Endothelial cell of umbilical vein (primary cell): ENCODE measurements at regions not wholly inside any gene's neighbourhood (a gene's known extent, or its start where the extent isn't known, plus 50 kb on each side); places are given as distances from the start of the nearest gene placed in this dataset.

Source experiments
- BruUV-seq: library from RNA; stranded (reverse); fragments of 400-500 nt; replicated peaks from 2 replicates; lab custom pipeline; 2021; lab: Mats Ljungman, UMichigan
- CTCF ChIA-PET: fragments of 300-600, 350-600 bp; sonication (Branson Sonifier 250); formaldehyde crosslinking; loops from one replicate; lab custom pipeline; 2021; ENCODE audit warnings: antibody characterized with exemption, inconsistent platforms; lab: Charles Lee
- POLR2A ChIA-PET: fragments of 300-600, 350-600 bp; sonication (Branson Sonifier 250); formaldehyde crosslinking; loops from one replicate; lab custom pipeline; 2021; ENCODE audit warnings: antibody characterized with exemption, inconsistent platforms; lab: Charles Lee
- DNase-seq: peaks from one replicate; pipeline ENCODE4 v3.0.0-alpha.2; 2011; ENCODE audit warnings: low read depth, low spot score
- FAIRE-seq: peaks from 2 replicates; lab custom pipeline; 2011; peaks lifted over from hg19 to GRCh38; lab: Jason Lieb, UNC
- H2AFZ ChIP-seq: 2 replicates; pipeline ENCODE4 v1.6.0; 2012; ENCODE audit warnings: low read depth, low read length, control low read depth, inconsistent platforms
- H3K27ac ChIP-seq: 2 replicates; pipeline ENCODE4 v1.5.1; 2011; ENCODE audit warnings: low read depth, mild to moderate bottlenecking, control low read depth, low read length, moderate library complexity; ENCODE audit not compliant: insufficient read depth
- H3K27me3 ChIP-seq, 2 experiments: 2 replicates each; pipeline versions ENCODE4 v1.6.0 to v1.6.1; 2011; ENCODE audit warnings: low read length in 2 of 2, mixed read lengths in 1 of 2; ENCODE audit not compliant: control insufficient read depth in 2 of 2, insufficient read depth in 2 of 2
- H3K36me3 ChIP-seq, 2 experiments: 2 replicates in 1 of 2; 3 replicates in 1 of 2; pipeline ENCODE4 v1.5.1; 2011; ENCODE audit warnings: low read length in 2 of 2, mild to moderate bottlenecking in 1 of 2, moderate library complexity in 1 of 2; ENCODE audit not compliant: control insufficient read depth in 2 of 2, insufficient read depth in 2 of 2; ENCODE audit errors: extremely low read depth in 1 of 2
- H3K4me1 ChIP-seq: 3 replicates; pipeline ENCODE4 v1.5.1; 2011; ENCODE audit warnings: mild to moderate bottlenecking, low read length; ENCODE audit not compliant: control insufficient read depth, insufficient read depth; ENCODE audit errors: extremely low read depth
- H3K4me2 ChIP-seq: 2 replicates; pipeline ENCODE4 v1.6.1; 2011; ENCODE audit warnings: low read length, control low read depth, mixed read lengths; ENCODE audit not compliant: insufficient read depth
- H3K4me3 ChIP-seq, 3 experiments: fragments of 200-600 bp in 1 of 3; sonication (generic), shearing (Covaris generic) in 1 of 3; replicated peaks in 1 of 3; 2 replicates each; pipeline ENCODE4 v1.5.1; 2011 to 2016; ENCODE audit warnings: control low read depth in 3 of 3, low read length in 3 of 3, mild to moderate bottlenecking in 2 of 3, inconsistent platforms in 1 of 3, low read depth in 1 of 3, moderate library complexity in 1 of 3; ENCODE audit not compliant: insufficient read depth in 1 of 3
- H3K79me2 ChIP-seq: 2 replicates; pipeline ENCODE4 v1.6.0; 2012; ENCODE audit warnings: low read length, inconsistent platforms; ENCODE audit not compliant: control insufficient read depth, insufficient read depth
- H3K9ac ChIP-seq: replicated peaks from 2 replicates; pipeline ENCODE3; 2011; ENCODE audit warnings: low read length, control low read depth; ENCODE audit not compliant: insufficient read depth; ENCODE audit errors: extremely low read depth
- H3K9me1 ChIP-seq: replicated peaks from 3 replicates; pipeline ENCODE4 v1.6.0; 2011; ENCODE audit warnings: mild to moderate bottlenecking, low read length; ENCODE audit not compliant: control insufficient read depth, insufficient read depth; ENCODE audit errors: extremely low read depth
- H3K9me3 ChIP-seq: replicated peaks from 2 replicates; pipeline ENCODE4 v1.5.1; 2012; ENCODE audit warnings: low read length, inconsistent platforms; ENCODE audit not compliant: control insufficient read depth, insufficient read depth
- H4K20me1 ChIP-seq: replicated peaks from 2 replicates; pipeline ENCODE3; 2011; ENCODE audit warnings: mild to moderate bottlenecking, low read length; ENCODE audit not compliant: control insufficient read depth, insufficient read depth; ENCODE audit errors: extremely low read depth
- EZH2 ChIP-seq: IDR thresholded peaks from 2 replicates; pipeline ENCODE4 v1.6.1; 2012; ENCODE audit warnings: borderline replicate concordance, low read depth, mild to moderate bottlenecking, moderate library complexity, low read length, inconsistent platforms; ENCODE audit not compliant: severe bottlenecking
- FOS ChIP-seq: IDR thresholded peaks from 2 replicates; pipeline ENCODE4 v1.6.1; 2011; ENCODE audit warnings: mild to moderate bottlenecking, low read length, moderate library complexity, borderline replicate concordance; ENCODE audit not compliant: insufficient read depth
- GATA2 ChIP-seq: IDR thresholded peaks from 2 replicates; pipeline ENCODE4 v1.7.0; 2011; ENCODE audit warnings: low read depth, mild to moderate bottlenecking, moderate library complexity, mixed read lengths, low read length; ENCODE audit not compliant: insufficient read length, insufficient read depth
- JUN ChIP-seq: IDR thresholded peaks from 2 replicates; pipeline ENCODE4 v1.6.1; 2011; ENCODE audit warnings: borderline replicate concordance, low read depth; ENCODE audit not compliant: insufficient read length, insufficient read depth
- MAX ChIP-seq: IDR thresholded peaks from 2 replicates; pipeline ENCODE4 v1.6.1; 2011; ENCODE audit not compliant: insufficient read depth, insufficient read length
- MYC ChIP-seq: IDR thresholded peaks from one replicate; pipeline ENCODE4 v1.6.1; 2011; ENCODE audit warnings: mild to moderate bottlenecking, low read depth, low read length
- POLR2A ChIP-seq: IDR thresholded peaks from 2 replicates; pipeline ENCODE4 v1.6.1; 2012; ENCODE audit warnings: low read depth, mild to moderate bottlenecking, control low read depth, low read length
- POLR2AphosphoS5 ChIP-seq: IDR thresholded peaks from 2 replicates; pipeline ENCODE4 v1.6.1; 2012; ENCODE audit warnings: low read depth, mild to moderate bottlenecking, control low read depth, low read length, moderate library complexity; ENCODE audit not compliant: insufficient read depth
- dilution Hi-C: fragments of 300-500 bp; cut with MboI; formaldehyde crosslinking; loops from one replicate; pipeline ENCODE4 v1.15.0; 2019; ENCODE audit warnings: low sequenced_read_pairs; ENCODE audit not compliant: extremely low pct_ligation_motif_present
- intact Hi-C: fragments of 100-400 bp; cut with micrococcal nuclease; formaldehyde crosslinking; loops from one replicate; pipeline ENCODE4 v1.10.0; 2022
- TF ChIP-seq, protein P1 (sequence below), 2 donors: IDR thresholded peaks; 1 replicate in 1 of 2; 2 replicates in 1 of 2; pipeline ENCODE4 v1.5.1; 2011; ENCODE audit warnings: low read length in 2 of 2, mild to moderate bottlenecking in 2 of 2, moderate library complexity in 2 of 2, control low read depth in 1 of 2, inconsistent platforms in 1 of 2, low read depth in 1 of 2; ENCODE audit not compliant: insufficient read depth in 1 of 2; ENCODE audit errors: extremely low read depth in 1 of 2

DNA sequence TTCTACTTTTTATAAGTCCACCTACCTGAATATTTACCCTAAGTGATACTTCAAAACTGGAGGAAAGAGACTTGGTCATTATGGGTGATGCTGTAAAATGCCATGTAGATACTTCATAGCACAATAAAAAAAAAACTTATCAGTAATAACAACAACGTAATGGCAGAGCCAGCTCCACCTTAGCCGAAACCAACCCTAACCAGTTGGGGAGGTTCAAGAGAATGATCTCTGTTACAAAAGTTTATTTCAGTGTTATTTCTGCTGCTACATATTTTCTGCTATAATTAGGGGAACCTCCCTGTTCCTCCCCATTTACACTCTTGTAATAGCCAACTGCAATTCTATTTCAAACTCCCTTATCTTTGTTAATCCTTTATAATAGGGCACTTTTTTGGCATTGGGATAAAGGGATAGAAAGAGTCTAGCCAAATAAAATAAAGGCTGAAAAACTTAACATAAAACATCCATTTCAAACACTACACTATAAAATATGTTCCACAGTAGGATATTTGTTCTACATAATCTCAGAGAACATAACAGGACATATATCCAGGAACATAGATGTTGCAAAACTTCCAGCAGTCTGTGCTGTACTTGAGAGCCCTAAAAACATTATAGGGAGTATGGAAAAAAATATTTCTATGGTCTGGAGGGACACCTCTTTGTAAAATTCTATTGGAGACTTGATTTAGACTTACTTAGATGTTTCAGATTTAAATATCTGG, 138.7 kb upstream of the POF1B start:
- no TSS peak for BruUV-seq
- CTCF ChIA-PET: no interaction called here
- H3K9ac ChIP-seq: no peak overlapping the region
- H3K4me2 ChIP-seq: no peak overlapping the region
- H2AFZ ChIP-seq: no peak overlapping the region
- no peaks in the 10 kb centered on the region for H3K4me1 ChIP-seq
- POLR2A ChIA-PET: no interaction called here
- intact Hi-C loops: no loop called here
- no peak for DNase-seq
- FAIRE-seq: no peak
- no peak for TF ChIP-seq MAX
- TF ChIP-seq POLR2AphosphoS5: no peak
- TF ChIP-seq JUN: no peak
- no peak for TF ChIP-seq GATA2
- no peak for TF ChIP-seq POLR2A
- TF ChIP-seq MYC: no peak
- no peak for TF ChIP-seq EZH2
- TF ChIP-seq, protein P1, sequence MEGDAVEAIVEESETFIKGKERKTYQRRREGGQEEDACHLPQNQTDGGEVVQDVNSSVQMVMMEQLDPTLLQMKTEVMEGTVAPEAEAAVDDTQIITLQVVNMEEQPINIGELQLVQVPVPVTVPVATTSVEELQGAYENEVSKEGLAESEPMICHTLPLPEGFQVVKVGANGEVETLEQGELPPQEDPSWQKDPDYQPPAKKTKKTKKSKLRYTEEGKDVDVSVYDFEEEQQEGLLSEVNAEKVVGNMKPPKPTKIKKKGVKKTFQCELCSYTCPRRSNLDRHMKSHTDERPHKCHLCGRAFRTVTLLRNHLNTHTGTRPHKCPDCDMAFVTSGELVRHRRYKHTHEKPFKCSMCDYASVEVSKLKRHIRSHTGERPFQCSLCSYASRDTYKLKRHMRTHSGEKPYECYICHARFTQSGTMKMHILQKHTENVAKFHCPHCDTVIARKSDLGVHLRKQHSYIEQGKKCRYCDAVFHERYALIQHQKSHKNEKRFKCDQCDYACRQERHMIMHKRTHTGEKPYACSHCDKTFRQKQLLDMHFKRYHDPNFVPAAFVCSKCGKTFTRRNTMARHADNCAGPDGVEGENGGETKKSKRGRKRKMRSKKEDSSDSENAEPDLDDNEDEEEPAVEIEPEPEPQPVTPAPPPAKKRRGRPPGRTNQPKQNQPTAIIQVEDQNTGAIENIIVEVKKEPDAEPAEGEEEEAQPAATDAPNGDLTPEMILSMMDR (IDR thresholded peaks at IDR 0.05; ENCODE audit: extremely low read depth in 1 of 2, insufficient read depth in 1 of 2, low read depth in 1 of 2, low read length in 2 of 2): no peak
- no peak for TF ChIP-seq FOS
- dilution Hi-C loops: no loop called here
- H3K27ac ChIP-seq: no peak overlapping the region
- no peaks in the 10 kb centered on the region for H3K9me3 ChIP-seq
- H3K9me1 ChIP-seq: no peaks in the 10 kb centered on the region
- H3K79me2 ChIP-seq: no peaks in the 10 kb centered on the region
- H3K27me3 ChIP-seq: no peaks in the 10 kb centered on the region
- no peaks in the 10 kb centered on the region for H3K36me3 ChIP-seq
- no peak overlapping the region for H3K4me3 ChIP-seq
- H4K20me1 ChIP-seq: no peaks in the 10 kb centered on the region
